B cell (primary cell): ENCODE measurements at regions not wholly inside any gene's neighbourhood (a gene's known extent, or its start where the extent isn't known, plus 50 kb on each side); places are given as distances from the start of the nearest gene placed in this dataset.

ENCODE experiments used
- ATAC-seq: fragments of 200-7000 bp; cut with Tn5 transposase; one replicate; pipeline ENCODE4 v1.10.0; 2021; ENCODE audit warnings: low read depth, mild to moderate bottlenecking, moderate number of reproducible peaks, moderate library complexity
- CTCF ChIA-PET: fragments of 350-600 bp; sonication (Branson Sonifier 250); formaldehyde crosslinking; loops from one replicate; lab custom pipeline; 2021; ENCODE audit warnings: antibody characterized with exemption, inconsistent platforms; lab: Charles Lee
- POLR2A ChIA-PET: fragments of 350-600 bp; sonication (Branson Sonifier 250); formaldehyde crosslinking; loops from one replicate; lab custom pipeline; 2021; ENCODE audit warnings: antibody characterized with exemption; lab: Charles Lee
- DNase-seq: peaks from one replicate; pipeline ENCODE4 v3.0.0; 2013
- H2AFZ ChIP-seq: 2 replicates; pipeline ENCODE4 v1.6.1; 2012; ENCODE audit warnings: mild to moderate bottlenecking, low read depth, low read length; ENCODE audit not compliant: insufficient read depth, poor library complexity, severe bottlenecking
- H3K27ac ChIP-seq, 2 donors: 1 replicate in 1 of 2; 2 replicates in 1 of 2; pipeline ENCODE4 v1.5.1; 2012 to 2013; ENCODE audit warnings: low read length in 2 of 2, mild to moderate bottlenecking in 2 of 2, moderate library complexity in 1 of 2
- H3K27me3 ChIP-seq, 4 experiments: fragments of 200-600 bp in 1 of 4; sonication (generic) in 1 of 4; replicated peaks in 1 of 4; 1 replicate in 2 of 4; 2 replicates in 2 of 4; pipeline versions ENCODE4 v1.6.1 to v1.7.0; 2013 to 2016; ENCODE audit warnings: low read length in 3 of 4, mild to moderate bottlenecking in 2 of 4, mixed read lengths in 1 of 4, moderate library complexity in 1 of 4; ENCODE audit not compliant: insufficient read depth in 4 of 4, control insufficient read depth in 3 of 4; ENCODE audit errors: control extremely low read depth in 1 of 4
- H3K36me3 ChIP-seq, 2 experiments: replicated peaks in 1 of 2; 1 replicate in 1 of 2; 2 replicates in 1 of 2; pipeline versions ENCODE4 v1.6.1 to v1.7.1; 2013; ENCODE audit warnings: low read length in 1 of 2; ENCODE audit not compliant: insufficient read depth in 2 of 2, control insufficient read depth in 1 of 2; ENCODE audit errors: control extremely low read depth in 1 of 2, extremely low read depth in 1 of 2
- H3K4me1 ChIP-seq, 2 donors: fragments of 200-600 bp in 1 of 2; sonication (generic) in 1 of 2; 1 replicate in 1 of 2; 2 replicates in 1 of 2; pipeline versions ENCODE4 v1.5.1 to v1.6.1; 2013 to 2017; ENCODE audit warnings: low read length in 2 of 2; ENCODE audit not compliant: control insufficient read depth in 2 of 2, insufficient read depth in 2 of 2
- H3K4me2 ChIP-seq: replicated peaks from 2 replicates; pipeline ENCODE3; 2012; ENCODE audit warnings: mild to moderate bottlenecking, low read depth, low read length; ENCODE audit not compliant: poor library complexity, severe bottlenecking
- H3K4me3 ChIP-seq, 5 experiments: fragments of 200-600 bp in 1 of 5; sonication (generic) in 1 of 5; 1 replicate in 3 of 5; 2 replicates in 2 of 5; pipeline versions ENCODE4 v1.5.1 to v1.7.0; 2011 to 2016; ENCODE audit warnings: low read length in 4 of 5, mild to moderate bottlenecking in 4 of 5, low read depth in 2 of 5, control low read depth in 1 of 5, moderate library complexity in 1 of 5; ENCODE audit not compliant: insufficient read depth in 1 of 5; ENCODE audit errors: control extremely low read depth in 1 of 5, extremely low read depth in 1 of 5
- H3K79me2 ChIP-seq: fragments of 200-600 bp; sonication (generic); one replicate; pipeline ENCODE4 v1.6.0; 2016; ENCODE audit warnings: low read length; ENCODE audit not compliant: control insufficient read depth, insufficient read depth
- H3K9ac ChIP-seq: fragments of 200-600 bp; sonication (generic); 2 replicates; pipeline ENCODE4 v1.6.1; 2017; ENCODE audit warnings: mild to moderate bottlenecking, low read length, moderate library complexity
- H3K9me3 ChIP-seq, 3 donors: one replicate each; pipeline versions ENCODE4 v1.6.1 to v1.7.1; 2013; ENCODE audit warnings: low read length in 2 of 3; ENCODE audit not compliant: control insufficient read depth in 2 of 3, insufficient read depth in 1 of 3; ENCODE audit errors: control extremely low read depth in 1 of 3
- H4K20me1 ChIP-seq: 2 replicates; pipeline ENCODE4 v1.6.0; 2012; ENCODE audit warnings: mild to moderate bottlenecking, low read length; ENCODE audit not compliant: insufficient read depth, control insufficient read depth, poor library complexity, severe bottlenecking
- H3K27ac Mint-ChIP-seq: one replicate; pipeline ENCODE4 v1.8.0; 2021; ENCODE audit warnings: mixed read lengths
- H3K27me3 Mint-ChIP-seq: one replicate; pipeline ENCODE4 v1.8.0; 2021; ENCODE audit warnings: mixed read lengths
- H3K4me1 Mint-ChIP-seq: one replicate; pipeline ENCODE4 v1.8.0; 2021; ENCODE audit warnings: mixed read lengths
- H3K4me3 Mint-ChIP-seq: one replicate; pipeline ENCODE4 v1.8.0; 2021; ENCODE audit warnings: mixed read lengths
- H3K9me3 Mint-ChIP-seq: one replicate; pipeline ENCODE4 v1.8.0; 2022; ENCODE audit warnings: mixed read lengths; ENCODE audit not compliant: insufficient read depth
- CTCF ChIP-seq: fragments of 200-600 bp; IDR thresholded peaks from one replicate; pipeline ENCODE4 v1.8.0; 2022; ENCODE audit warnings: antibody characterized with exemption, mild to moderate bottlenecking
- EZH2 ChIP-seq: IDR thresholded peaks from 2 replicates; pipeline ENCODE4 v1.6.1; 2012; ENCODE audit warnings: borderline replicate concordance, low read depth, mild to moderate bottlenecking, moderate library complexity, low read length; ENCODE audit not compliant: insufficient read depth, poor library complexity, severe bottlenecking
- WGBS: methylation state at CpG from one replicate; pipeline ENCODE4 v1.1.5; 2013; ENCODE audit warnings: missing lambda C conversion rate; ENCODE audit not compliant: insufficient coverage; 5-methylcytosine and 5-hydroxymethylcytosine counted together
- intact Hi-C: fragments of 100-400 bp; cut with micrococcal nuclease; formaldehyde crosslinking; loops from one replicate; pipeline ENCODE4 v1.10.0; 2022

DNA sequence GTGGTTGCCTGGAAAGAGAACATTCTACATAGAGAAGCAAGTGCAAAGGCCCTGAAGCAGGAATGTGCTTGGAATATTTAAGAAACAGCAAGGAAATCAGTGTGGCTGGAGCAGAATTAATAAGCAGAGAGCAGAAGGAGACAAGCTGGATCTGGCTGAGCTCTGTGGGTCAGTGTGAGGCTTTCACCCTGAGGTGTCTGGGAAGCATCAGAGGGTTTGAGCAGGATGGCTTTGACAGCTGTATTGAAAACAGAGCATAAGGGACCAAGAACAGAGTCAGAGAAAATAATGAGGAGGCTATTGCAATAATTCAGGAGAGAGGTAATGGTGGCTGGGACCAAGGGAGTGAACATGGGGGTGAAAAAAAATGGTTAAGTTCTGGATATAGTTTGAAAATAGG, 199.6 kb downstream of the NXPE2 start:
- Mint-ChIP-seq H3K4me3 (no peak overlapping the region), H3K9me3 (no peaks in the 10 kb centered on the region), H3K27me3 (no peaks in the 10 kb centered on the region), H3K4me1 (no peaks in the 10 kb centered on the region), H3K27ac (no peak overlapping the region)
- POLR2A ChIA-PET: no interaction called here
- H3K4me3 ChIP-seq: no peak overlapping the region
- ATAC-seq (no peak), DNase-seq (no peak)
- intact Hi-C loops: no loop called here
- H3K9ac ChIP-seq: no peak overlapping the region
- H3K27me3 ChIP-seq: no peaks in the 10 kb centered on the region
- TF ChIP-seq CTCF (no peak), EZH2 (no peak)
- H3K4me2 ChIP-seq: no peak overlapping the region
- no peaks in the 10 kb centered on the region for H4K20me1 ChIP-seq
- no peaks in the 10 kb centered on the region for H3K4me1 ChIP-seq
- peaks cover 0 to 3% (median 0%) of the 10 kb centered on the region in 3 donors for H3K9me3 ChIP-seq
- CTCF ChIA-PET: no interaction called here
- H3K27ac ChIP-seq: no peak overlapping the region
- H3K79me2 ChIP-seq: no peaks in the 10 kb centered on the region
- no peaks in the 10 kb centered on the region for H3K36me3 ChIP-seq
- H2AFZ ChIP-seq: no peak overlapping the region

GRCh38 chr11:114880442-114880841, 202.1 kb downstream of the NXPE2 start:
- no peaks in the 10 kb centered on the region for H3K36me3 ChIP-seq
- ATAC-seq: no peak
- POLR2A ChIA-PET: no interaction called here
- Mint-ChIP-seq H3K27ac (no peak overlapping the region), H3K4me1 (no peaks in the 10 kb centered on the region), H3K4me3 (no peak overlapping the region), H3K9me3 (no peaks in the 10 kb centered on the region), H3K27me3 (no peaks in the 10 kb centered on the region)
- no peaks in the 10 kb centered on the region for H3K27me3 ChIP-seq
- TF ChIP-seq EZH2 (no peak), CTCF (no peak)
- no peak overlapping the region for H3K4me3 ChIP-seq
- CTCF ChIA-PET: no interaction called here
- no peak overlapping the region for H3K4me2 ChIP-seq
- H3K9me3 ChIP-seq: no peaks in the 10 kb centered on the region
- DNase-seq: no peak
- H3K4me1 ChIP-seq: no peaks in the 10 kb centered on the region
- H3K9ac ChIP-seq: no peak overlapping the region
- H2AFZ ChIP-seq: no peak overlapping the region
- H4K20me1 ChIP-seq: no peaks in the 10 kb centered on the region
- no peak overlapping the region for H3K27ac ChIP-seq
- WGBS: no CpG with 5 or more reads among the region's 2 CpGs
- intact Hi-C loops: no loop called here
- no peaks in the 10 kb centered on the region for H3K79me2 ChIP-seq
